Testis (tissue), 2 donors: ENCODE measurements at regions not wholly inside any gene's neighbourhood (a gene's known extent, or its start where the extent isn't known, plus 50 kb on each side); places are given as distances from the start of the nearest gene placed in this dataset.

Experiments used
- CTCF ChIP-seq, 3 experiments: fragments of 450-650 bp in 2 of 3; fragments of 200-600 bp in 1 of 3; sonication (generic) in 1 of 3; IDR thresholded peaks; one replicate each; pipeline ENCODE4 v1.5.1; 2016 to 2019; ENCODE audit warnings: antibody characterized with exemption in 3 of 3, mild to moderate bottlenecking in 2 of 3, moderate library complexity in 1 of 3
- POLR2A ChIP-seq: fragments of 450-650 bp; IDR thresholded peaks from one replicate; pipeline ENCODE4 v1.6.1; 2017; ENCODE audit warnings: antibody characterized with exemption, mild to moderate bottlenecking, moderate library complexity

- no peak for TF ChIP-seq CTCF (IDR thresholded peaks at IDR 0.05)
- no peak for TF ChIP-seq POLR2A
Measured at GRCh38 chr1:218891577-218891976, 282.1 kb upstream of the LYPLAL1 start.
